GM10248 (cell line): ENCODE measurements at regions not wholly inside any gene's neighbourhood (a gene's known extent, or its start where the extent isn't known, plus 50 kb on each side); places are given as distances from the start of the nearest gene placed in this dataset.

ENCODE experiments used
- CTCF ChIA-PET: fragments of 300-600 bp; sonication (Branson Sonifier 250); formaldehyde crosslinking; extraction: SDS; loops from one replicate; lab custom pipeline; 2021; ENCODE audit warnings: antibody characterized with exemption; lab: Yijun Ruan, JAX
- POLR2A ChIA-PET: fragments of 350-650 bp; sonication (Branson Sonifier 250); formaldehyde crosslinking; extraction: SDS; loops from one replicate; lab custom pipeline; 2020; ENCODE audit warnings: antibody characterized with exemption; lab: Yijun Ruan, JAX
- DNase-seq: peaks from one replicate; pipeline ENCODE4 v3.0.0; 2012; ENCODE audit errors: extremely low spot score
- TF ChIP-seq, protein P1 (sequence below): IDR thresholded peaks from 2 replicates; pipeline ENCODE4 v1.5.1; 2012; ENCODE audit warnings: mild to moderate bottlenecking, low read depth; ENCODE audit errors: extremely low read depth, missing control alignments, control extremely low read depth

DNA sequence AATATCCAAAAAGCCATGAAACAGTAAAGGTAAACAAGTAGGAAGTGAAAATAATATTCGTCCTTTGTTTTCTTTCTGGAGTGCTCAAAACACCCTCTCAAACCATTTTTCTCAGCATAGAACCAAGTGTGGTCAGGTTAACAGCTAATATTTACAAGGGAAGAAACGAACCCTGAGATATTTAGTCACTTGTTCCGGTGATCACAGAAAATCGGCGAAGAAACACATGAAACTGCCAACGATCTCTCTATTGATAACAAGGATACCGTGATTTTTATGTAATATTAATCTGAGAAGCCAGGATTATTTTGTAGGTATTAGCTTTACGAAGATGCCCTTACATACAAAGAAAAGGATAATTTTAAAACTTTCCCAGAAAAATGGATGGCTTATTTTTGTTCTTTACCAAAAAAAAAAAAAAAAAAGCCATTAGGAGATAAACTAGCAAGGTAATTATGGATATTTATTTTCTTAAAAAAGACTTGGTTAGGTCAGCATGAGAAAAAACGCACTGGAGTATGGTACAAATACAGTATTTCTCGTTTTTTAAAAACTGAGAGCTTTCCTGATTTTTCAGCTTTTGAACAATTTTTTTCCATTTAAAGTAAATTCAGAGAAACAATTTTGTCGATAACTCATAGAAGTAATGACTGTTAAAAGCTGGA lies 107.3 kb upstream of the HNRNPU start:
- CTCF ChIA-PET = interaction anchor here (0.8 to 1.4 kb wide), 7 partner anchors 12 to 135 kb away, joined by 3 to 4 read pairs (median 4); no protein-coding TSS in a partner anchor
- POLR2A ChIA-PET = interaction anchor here (0.7 kb wide), 3 partner anchors 71 to 137 kb away, joined by 3 to 12 read pairs (median 6); partner anchors contain the start of gene HNRNPU
- no peak for DNase-seq
- TF ChIP-seq, protein P1, sequence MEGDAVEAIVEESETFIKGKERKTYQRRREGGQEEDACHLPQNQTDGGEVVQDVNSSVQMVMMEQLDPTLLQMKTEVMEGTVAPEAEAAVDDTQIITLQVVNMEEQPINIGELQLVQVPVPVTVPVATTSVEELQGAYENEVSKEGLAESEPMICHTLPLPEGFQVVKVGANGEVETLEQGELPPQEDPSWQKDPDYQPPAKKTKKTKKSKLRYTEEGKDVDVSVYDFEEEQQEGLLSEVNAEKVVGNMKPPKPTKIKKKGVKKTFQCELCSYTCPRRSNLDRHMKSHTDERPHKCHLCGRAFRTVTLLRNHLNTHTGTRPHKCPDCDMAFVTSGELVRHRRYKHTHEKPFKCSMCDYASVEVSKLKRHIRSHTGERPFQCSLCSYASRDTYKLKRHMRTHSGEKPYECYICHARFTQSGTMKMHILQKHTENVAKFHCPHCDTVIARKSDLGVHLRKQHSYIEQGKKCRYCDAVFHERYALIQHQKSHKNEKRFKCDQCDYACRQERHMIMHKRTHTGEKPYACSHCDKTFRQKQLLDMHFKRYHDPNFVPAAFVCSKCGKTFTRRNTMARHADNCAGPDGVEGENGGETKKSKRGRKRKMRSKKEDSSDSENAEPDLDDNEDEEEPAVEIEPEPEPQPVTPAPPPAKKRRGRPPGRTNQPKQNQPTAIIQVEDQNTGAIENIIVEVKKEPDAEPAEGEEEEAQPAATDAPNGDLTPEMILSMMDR = no peak

GRCh38 chr1:244970744-244971551 lies 106.6 kb upstream of the HNRNPU start:
- TF ChIP-seq, protein P1 = peak; percentile 75
- ChIA-PET POLR2A (interaction anchor here (0.6 to 0.8 kb wide), 5 partner anchors 71 to 136 kb away, joined by 3 to 12 read pairs (median 4); partner anchors contain the start of gene HNRNPU), CTCF (interaction anchor here (0.8 to 1.2 kb wide), 7 partner anchors 12 to 134 kb away, joined by 3 to 4 read pairs (median 4); no protein-coding TSS in a partner anchor)
- DNase-seq = peak; percentile 86

GRCh38 chr1:244970236-244970743 lies 105.9 kb upstream of the HNRNPU start:
- peak; percentile 75 for DNase-seq
- TF ChIP-seq, protein P1 = no peak
- ChIA-PET CTCF (interaction anchor here (1.0 to 1.2 kb wide), 5 partner anchors 13 to 133 kb away, joined by 3 to 4 read pairs (median 4); no protein-coding TSS in a partner anchor), POLR2A (interaction anchor here (0.6 to 0.8 kb wide), 2 partner anchors 94 to 109 kb away, joined by 3 to 4 read pairs; no protein-coding TSS in a partner anchor)

GRCh38 chr1:244969355-244970235 lies 105.3 kb upstream of the HNRNPU start:
- TF ChIP-seq, protein P1 = no peak
- ChIA-PET CTCF (interaction anchor here (0.8 to 1.2 kb wide), 4 partner anchors 12 to 106 kb away, joined by 3 to 4 read pairs (median 3); partner anchors contain the start of gene HNRNPU), POLR2A (interaction anchor here (0.6 kb wide), 1 partner anchor 513 kb away, joined by 4 read pairs; no protein-coding TSS in a partner anchor)
- DNase-seq = peak; percentile 26

- POLR2A ChIA-PET = interaction anchor here (0.6 kb wide), 1 partner anchor 512 kb away, joined by 4 read pairs; no protein-coding TSS in a partner anchor
These were observed 104.5 kb upstream of the HNRNPU start for GRCh38 chr1:244968881-244969280.

More at GRCh38 chr1:244968881-244969280, 104.5 kb upstream of the HNRNPU start:
- CTCF ChIA-PET = interaction anchor here (0.9 to 1.2 kb wide), 3 partner anchors 16 to 105 kb away, joined by 3 read pairs; partner anchors contain the start of gene HNRNPU
- no peak for DNase-seq
- TF ChIP-seq, protein P1 = no peak
